Activated effector memory CD4-positive, alpha-beta T cell treated with anti-CD3 and anti-CD28 coated beads, Interleukin-2, amount 50 U/mL, for 16 hours (primary cell): ENCODE measurements at regions not wholly inside any gene's neighbourhood (a gene's known extent, or its start where the extent isn't known, plus 50 kb on each side); places are given as distances from the start of the nearest gene placed in this dataset.

Experiments used
- DNase-seq: peaks from one replicate; pipeline ENCODE4 v3.0.0-alpha.2; 2020

DNA sequence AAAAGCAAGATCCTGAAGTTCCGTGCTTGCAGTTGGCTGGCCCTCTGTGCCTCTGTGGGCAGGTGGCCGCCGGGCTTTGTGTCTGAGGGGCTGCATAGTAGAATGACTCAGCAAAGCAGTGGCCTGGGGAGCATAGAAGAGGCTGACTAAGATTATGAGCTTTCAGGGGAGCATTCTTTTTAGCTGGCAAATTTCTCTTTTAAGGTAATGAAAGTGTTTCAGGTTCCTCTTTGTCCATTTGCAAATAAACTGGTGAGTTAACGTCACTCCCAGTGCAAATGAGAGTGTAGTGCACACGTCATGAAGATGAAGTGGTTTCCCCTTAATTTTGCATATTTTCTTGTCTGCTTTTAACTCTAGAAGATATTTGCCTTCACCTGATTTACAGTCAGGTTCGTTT, 98.6 kb downstream of the BCL2L11 start:
- no peak for DNase-seq

DNA sequence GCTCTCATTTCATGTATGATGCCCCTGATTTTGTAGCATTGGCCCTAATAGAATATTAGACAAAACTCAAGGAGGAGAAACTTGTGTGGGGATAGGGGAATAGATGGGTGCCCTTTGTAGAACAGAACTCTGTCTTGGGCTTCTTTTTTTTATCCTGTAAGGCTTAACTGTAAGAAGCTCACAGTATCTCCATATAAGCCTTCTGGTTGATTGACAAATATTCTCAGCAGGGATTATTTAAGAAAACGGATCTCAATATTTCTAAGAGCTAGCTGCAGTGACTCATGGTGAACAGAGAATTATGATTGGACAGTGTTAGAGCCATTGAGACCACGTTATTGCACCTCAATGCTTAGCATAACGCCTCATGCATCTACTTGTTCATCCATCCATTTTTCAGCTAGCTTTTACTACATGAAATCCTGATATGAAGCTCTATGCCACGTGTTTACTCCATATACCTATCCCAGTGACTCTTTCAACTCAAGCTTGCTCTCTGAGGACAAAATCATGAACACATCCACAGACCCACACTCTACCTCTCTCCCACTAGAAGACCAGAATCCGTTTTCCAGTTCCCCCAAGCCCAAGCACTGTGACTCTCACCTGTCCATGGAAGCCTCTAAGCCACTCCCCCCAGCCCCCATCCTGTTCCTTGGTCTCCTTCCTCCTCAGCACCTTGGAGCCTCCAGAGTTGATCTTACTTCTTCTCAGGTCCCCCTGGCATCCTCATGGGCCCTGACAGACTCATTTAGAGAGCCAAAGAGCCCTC, 99.2 kb downstream of the BCL2L11 start:
- no peak for DNase-seq

DNA sequence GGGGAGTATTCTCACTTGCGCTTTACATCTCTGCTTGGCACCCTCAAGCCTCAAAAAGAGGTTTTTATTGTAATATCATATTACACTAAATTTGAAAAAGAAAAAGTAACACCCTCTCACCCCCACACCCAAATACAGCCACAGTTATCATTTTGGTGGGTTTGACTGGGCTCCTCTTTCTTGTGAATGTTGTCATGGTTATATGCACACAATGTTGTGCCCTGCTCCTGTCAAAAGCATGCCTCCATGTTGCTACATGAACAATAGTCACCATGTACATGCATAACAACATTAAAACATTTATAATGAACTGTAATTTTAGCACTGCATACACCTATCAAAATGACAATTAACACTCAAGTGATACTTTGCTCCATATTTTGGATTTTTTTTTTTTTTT, 100.2 kb downstream of the BCL2L11 start:
- DNase-seq = no peak

DNA sequence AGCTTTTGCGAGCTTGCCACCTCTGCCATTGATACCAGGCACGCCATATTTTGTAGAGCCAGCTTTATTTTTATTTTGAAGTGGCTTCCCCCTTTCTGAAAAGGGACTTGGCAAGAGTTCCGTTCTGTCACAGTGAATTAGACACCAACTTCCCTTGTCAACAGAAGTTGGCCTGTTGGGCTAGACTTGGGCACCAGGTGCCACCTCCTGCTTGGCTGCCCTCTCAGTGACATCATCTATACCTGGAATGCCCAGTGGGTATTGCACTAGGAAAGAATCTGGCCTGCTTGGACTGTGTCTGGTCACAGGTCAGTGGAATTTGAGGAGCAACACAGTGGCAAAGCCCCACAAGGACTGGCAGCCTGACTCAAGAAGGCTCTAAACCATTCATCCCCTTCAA, 101.0 kb downstream of the BCL2L11 start:
- DNase-seq = no peak

DNA sequence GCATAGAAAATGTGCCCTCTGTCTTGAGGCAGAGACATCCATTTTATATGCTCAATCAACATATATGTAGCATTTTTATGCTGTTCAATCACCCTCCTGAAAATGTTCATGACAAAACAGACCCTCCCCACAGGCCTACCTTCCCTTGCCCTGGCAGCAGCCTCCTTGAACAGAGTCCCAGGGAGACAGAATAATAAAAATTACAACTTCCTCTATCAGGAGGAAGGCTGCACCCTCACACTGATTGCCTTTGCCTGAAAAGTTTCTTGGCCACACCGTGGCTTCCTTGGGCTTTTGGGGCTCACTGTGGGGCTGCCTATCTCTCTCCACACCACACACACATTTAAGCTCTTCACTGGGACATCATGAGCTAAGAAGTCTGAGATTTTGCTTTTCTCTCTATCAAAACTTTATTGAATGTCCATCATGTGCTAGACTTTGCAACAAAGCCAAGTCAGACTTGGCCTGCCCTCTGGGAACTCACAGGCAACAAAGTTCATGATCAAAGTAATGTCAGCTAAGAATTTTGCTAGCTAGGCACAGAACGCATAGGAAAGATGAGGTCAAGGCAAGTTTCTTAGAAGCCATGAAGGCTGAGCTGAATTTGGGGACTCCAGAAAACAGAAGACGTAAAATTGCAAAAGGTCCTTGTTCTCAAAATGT, 101.6 kb downstream of the BCL2L11 start:
- DNase-seq = no peak

DNA sequence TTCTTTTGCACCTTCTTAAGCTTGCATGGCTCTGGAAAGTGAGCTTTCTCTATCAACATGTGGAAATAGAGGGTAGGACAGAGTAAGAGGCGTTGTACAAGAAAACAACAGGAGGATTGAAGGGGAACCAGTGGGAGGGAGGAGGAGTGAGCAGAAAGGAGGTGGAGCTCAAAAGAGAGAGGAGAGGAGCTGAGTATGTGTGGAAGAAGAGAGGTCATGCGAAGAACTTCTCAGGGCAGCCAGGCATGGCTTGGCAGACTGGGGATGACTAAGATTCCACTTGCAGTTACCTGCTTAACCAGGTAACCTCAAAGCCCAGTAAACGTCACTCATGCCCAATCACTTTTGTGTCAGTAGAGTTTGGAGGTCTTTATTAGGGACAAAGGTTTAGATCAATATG, 105.1 kb downstream of the BCL2L11 start:
- DNase-seq = no peak

DNA sequence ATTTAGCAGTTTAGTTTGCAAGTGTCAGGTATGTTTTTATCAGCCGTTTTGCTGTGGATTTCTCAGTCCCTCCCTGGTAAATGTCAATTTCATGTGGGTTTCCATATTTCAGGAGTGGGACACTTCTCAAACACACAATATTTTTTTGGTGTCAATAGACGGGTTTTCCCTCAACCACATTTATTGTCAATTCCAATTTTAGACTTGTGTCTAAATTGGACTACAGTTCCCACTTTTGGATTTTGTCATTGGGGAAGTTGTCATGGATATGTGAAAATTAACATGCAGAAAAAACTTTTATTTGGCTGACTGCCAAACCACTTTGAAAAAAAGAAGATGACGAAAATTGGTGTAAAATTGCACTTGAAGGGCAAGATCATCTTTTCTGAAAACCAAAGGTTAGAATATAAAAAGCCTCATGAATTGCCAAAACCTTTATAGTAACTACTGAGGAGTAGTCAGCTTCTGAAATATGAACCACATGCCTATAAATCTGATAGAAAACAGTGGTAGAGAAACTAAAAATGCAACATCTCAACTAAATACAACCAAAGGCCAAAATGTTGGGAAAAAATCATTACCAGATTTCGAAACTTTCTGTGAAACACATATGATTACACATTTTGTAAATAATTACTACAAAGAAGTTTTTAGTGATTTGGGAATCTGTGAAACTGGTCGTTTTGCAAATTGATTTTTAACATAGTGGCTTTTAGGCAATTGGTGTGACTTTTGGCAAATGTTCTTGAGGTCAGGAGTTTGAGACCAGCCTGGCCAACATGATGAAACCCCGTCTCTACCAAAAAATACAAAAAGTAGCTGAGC, 106.4 kb downstream of the BCL2L11 start:
- no peak for DNase-seq

DNA sequence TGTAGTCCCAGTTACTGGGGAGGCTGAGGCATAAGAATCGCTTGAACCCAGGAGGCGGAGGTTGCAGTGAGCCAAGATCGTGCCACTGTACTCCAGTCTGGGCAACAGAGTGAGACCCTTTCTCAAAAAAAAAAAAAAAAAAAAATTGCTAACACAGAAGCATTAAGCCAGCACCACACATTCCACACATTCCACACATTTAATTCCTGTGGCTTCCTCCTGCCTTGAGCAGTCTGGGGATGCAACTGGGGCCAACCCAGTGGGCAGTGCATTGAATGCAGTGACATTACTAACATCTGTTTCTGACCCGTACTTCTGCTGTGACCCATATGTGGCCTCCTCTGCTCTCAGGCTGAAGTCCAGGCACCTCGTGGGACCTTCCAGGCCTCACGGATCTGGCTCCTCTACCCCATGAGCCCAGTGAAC, 107.0 kb downstream of the BCL2L11 start:
- no peak for DNase-seq

DNA sequence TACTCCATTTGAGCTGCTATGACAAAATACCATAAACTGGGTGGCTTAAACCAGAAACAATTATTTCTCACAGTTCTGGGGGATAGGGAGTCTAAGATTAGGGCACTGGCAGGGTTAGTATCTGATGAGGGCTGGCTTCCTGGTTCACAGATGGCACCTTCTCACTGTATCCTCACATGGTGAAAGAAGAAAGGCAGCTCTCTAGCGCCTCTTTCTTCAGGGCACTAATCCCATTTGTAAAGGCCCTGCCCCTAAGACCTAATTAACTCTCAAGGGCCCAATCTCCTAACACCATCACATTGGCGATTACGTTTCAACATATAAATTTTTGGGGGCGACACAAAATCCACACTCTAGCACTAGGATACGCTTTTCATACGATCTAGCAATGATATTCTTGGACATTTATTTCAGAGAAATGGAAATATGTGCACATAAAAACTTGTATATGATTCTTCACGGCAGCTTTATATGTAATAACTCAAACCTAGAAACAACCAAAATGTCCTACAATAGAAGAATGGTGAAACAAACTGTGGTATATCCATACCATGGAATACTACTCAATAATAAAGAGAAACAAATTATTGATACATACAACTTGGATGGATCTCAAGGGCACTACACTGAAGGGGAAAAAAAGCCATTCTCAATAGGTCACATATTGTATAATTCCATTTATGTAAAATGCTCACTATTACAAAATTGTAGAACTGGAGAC, 111.0 kb downstream of the BCL2L11 start:
- DNase-seq = no peak

DNA sequence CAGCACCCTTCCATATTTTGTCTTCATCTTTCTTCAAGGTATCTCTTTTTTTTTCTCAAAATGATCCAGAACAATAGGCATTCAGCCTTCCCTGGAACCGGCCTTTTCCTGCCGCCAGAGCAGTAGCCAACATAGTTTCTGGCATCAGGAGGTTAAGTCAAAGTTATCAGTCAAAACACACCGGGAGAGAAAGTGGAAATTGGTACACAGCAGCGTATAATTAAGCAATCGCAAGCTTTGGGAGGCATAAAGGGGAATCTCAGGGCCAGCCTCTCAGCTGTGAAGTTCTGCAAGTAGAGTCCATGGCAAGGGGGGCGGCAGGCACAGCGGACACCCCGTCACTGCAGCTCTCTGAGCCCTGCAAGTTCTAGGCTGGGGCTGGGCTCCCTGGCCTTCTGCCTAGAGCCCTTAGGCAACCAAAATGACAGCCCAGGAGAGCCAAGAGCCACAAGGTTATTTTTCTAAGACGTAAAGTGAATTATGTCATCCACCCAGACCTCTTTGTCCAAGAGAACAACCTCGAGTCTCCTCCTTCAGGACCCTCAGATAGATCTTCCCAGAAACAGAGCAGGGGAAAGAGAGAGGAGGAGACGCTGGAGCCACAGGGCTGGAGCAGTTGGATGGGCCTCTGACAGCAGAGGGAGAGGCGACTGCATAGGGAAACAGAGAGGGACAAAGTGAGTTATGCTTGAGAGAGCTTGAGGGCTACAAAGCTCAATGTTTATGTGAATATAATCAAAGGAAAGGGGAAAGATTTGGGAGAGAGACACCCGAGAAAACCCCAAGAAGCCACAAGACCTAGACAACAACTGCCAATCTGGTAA, 114.7 kb downstream of the BCL2L11 start:
- no peak for DNase-seq

DNA sequence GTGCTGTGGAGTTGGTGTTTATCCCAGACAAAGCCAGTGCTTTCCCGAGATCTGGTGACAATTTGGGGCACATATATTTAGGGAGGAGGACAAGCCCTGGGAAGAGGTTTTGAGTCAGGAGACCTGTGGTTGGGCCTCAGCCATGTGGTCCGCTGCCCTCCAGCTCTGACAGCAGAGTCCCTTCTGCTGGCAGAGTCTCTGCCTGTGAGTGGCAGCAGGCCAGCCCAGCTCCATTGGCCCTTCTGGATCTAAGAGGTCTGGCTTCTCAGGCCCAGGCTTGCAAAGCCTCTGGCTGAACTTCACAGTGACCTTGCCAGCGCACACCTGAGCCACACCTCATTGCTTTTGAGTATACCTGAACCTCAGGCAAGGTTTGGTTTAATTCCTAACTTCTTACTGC, 115.3 kb downstream of the BCL2L11 start:
- DNase-seq = no peak

DNA sequence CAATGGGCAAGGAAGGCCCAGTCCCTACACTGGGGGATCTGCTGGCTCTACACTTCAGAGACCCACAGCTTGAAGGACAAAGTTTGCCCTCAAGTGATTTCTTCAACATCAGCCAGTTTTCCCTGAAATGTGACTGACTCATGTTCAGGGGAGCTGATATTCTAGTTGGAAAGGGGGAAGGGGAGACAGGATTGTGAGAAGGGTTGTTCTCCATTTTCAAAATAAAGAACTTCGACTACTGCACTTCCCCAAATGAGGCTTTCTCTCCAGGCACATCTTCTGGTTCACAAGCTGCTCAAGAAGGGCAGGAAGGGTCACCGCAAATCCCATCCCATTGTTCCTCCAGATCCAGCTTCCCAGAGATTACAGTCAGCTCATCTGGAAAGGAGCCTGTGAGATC, 117.6 kb downstream of the BCL2L11 start:
- no peak for DNase-seq

DNA sequence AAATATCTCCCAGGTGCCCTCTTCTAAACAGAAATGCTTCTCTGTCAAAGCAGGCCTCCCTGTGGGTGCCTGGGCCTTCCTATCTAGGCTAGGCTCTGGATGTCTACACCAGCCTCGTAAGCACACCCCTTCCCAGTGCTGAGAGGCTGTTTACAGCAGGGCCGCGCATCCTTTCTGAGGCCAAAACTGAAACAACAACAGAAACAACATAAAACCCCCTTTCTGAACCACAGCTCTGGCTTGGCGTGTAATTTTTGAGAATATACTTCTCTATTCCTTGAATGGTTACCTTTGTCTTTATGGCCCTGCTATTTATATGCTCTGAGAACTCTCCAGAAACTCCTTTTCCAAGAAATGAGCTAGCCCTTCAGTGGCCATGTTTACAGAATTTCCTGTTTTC, 118.4 kb downstream of the BCL2L11 start:
- DNase-seq = no peak

DNA sequence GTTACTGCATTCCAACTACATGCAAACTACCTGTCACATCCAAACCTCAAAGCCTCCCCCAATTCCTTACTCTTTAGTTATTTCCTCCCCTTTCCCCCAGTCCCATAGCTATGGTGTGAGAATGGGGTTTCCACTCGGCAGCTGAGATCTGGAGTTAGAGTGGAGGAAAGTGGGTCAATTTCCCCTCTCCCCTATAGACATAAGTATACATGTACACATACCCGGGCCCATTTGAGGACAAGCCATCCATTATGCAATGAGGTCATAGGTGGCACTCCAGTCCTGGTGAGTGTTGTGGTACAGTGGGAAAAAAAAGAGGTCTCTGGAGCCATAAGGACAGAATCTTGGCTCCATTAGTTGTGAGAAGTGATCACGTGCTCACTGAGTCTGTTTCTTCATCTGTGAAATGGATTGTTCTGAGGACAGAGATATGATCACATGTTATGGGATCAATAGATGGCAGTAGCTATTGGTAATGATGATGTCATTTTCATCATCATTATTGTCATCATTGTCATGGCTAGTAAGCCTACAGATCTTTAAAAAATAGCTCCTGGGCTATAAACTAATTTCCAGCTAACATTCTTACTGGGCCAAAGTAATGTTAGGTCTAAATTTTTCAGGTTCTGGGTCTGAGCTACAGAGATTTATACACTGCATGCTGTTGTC, 119.0 kb downstream of the BCL2L11 start:
- DNase-seq = no peak

DNA sequence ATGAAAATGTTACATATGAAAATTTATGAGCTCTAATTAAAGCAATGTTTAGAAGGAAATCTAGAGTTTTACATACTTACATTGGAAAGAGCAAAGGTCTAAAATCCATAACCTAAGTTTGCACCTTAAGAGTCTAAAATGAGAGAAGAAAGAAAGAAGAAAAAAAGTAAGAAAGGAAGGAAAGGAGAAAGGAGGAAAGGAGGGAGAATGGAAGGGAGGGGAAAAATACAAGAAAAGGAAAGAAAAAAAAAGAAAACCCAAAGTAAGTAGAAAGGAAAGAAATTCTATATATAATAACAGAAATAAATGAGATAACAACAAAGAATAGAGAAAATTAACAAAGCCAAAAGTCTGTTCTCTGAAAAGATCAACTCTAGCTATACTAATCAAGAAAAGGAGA, 122.6 kb downstream of the BCL2L11 start:
- DNase-seq = no peak

DNA sequence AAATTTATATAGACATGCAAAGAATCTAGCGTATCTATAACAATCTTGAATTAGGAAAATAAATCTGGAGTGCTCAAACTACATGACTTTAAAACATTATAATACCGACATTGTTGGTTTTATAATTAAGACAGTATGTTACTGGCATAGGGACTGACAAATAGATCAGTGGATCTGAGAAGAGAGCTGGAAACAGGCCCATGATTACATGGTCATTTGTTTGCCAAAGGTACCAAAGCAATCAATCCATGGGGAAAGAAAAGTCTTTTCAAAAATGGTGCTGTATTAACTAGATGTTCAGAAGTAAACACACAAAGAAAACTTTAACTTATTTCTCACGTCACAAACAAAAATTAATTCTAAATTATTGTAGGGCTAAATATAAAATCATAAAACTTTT, 124.2 kb downstream of the BCL2L11 start:
- no peak for DNase-seq

DNA sequence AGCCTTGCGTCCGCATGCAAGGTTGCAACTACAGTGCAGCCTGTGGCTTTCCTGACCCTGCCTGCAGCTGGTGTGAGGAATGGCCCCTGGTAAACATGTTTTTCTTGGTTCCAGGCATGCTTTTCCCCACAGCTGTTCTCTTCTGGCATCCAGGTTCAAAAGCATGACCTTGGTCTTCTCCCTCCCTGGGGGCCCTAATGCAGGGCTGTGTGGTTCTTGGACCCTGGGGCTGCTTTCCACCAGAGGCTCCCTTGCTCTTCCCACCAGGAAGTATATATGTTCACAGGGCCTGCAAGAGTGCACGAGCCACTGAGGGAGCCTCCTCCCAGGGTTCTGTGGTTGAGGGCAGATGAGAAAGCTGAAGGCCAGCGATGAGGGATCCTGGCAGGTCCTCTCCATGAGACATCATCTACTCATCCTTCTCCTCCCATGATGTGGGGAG, 125.9 kb downstream of the BCL2L11 start:
- DNase-seq = no peak

DNA sequence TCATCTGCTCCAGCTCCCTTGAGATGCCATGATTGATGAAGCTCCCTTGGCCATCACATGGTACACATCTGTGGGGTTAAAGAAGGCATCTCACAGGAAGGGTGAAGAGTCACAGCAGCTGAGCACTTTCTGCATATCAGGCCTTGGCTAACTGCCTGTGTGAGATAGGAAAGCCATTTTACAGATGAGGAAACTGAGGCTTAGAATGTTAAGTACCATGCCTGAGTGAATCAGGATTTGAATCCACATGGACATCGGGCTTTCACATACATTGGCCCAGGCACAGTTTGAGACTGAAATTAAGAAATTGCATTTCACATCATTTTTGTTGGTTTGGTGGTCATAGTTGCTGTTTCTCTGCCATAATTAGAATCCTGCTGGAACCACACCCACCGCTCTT, 126.8 kb downstream of the BCL2L11 start:
- DNase-seq = no peak

DNA sequence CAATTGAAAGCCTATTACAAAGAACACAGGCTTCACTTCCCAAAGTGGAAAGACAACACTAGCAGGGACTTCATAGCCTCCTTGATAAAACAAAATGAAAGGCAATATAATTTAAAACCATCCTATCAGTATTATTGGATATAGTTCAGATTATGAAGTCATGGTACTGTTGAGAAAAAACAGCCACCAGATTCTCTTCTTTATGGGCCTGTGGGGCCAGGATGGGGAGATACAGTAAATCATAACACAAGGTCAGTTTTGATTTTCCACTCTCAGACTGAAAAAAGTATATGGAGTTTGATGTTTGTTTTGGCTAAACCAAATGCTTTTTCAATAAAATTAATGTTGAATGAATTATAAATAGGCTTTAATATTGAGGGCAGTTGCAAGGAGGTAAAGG, 129.1 kb downstream of the BCL2L11 start:
- no peak for DNase-seq

DNA sequence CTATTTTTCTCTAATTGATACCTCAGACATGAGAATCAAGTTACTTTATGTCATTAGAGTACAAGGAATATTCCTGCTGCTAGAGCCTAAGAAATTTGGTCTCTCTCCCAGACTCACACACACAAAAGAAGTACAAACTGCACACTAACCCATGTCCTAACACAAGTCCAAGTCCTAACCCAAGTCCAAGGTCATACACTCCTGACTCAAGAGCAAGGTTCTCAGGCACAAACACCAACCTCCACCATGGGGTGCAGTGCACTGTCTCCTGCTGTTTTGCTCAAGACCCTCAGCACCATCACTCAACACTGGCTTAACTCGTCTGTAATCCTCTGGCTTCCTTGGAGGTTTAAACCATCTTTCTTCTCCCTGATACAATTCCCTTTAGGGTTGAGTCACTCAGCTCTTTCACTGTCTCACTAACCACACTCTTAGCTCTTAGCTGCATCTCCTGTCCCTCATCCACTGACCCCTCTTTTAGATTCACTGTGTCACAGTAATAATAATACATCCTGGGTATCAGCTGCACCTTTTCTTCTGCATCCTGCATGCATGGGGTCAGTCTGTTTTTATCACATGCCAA, 129.8 kb downstream of the BCL2L11 start:
- DNase-seq = no peak

DNA sequence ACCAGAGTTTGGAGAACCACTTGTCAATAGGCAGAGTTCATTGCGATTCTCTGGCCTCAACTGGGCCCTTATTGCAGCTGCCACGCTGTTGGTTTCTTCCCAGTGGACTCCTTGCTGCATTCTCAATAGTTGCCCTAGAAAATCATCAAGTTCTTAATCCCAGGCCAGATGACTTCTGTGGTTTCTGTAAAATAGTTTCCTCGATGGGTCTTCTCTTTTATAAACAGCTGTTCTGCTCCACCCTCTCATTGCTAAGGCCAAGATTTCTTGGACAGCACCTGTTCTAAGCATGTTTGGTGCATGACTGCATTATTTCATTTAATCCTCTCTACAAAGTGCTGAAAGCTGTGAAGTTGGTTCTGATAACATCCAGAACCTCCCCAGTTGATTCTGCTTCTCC, 131.0 kb downstream of the BCL2L11 start:
- no peak for DNase-seq
